Endodermal cell (in vitro differentiated cells): ENCODE measurements at regions not wholly inside any gene's neighbourhood (a gene's known extent, or its start where the extent isn't known, plus 50 kb on each side); places are given as distances from the start of the nearest gene placed in this dataset.

ENCODE experiments used
- DNase-seq: peaks from one replicate; pipeline ENCODE4 v3.0.0-alpha.2; 2017
- H3K27ac ChIP-seq: 2 replicates; pipeline ENCODE4 v1.5.1; 2013; ENCODE audit warnings: mild to moderate bottlenecking, low read depth, low read length, moderate library complexity
- H3K27me3 ChIP-seq: 2 replicates; pipeline ENCODE4 v1.6.1; 2013; ENCODE audit warnings: mild to moderate bottlenecking, low read length, moderate library complexity; ENCODE audit not compliant: insufficient read depth, control insufficient read depth, poor library complexity, severe bottlenecking
- H3K36me3 ChIP-seq: 2 replicates; pipeline ENCODE4 v1.7.0; 2013; ENCODE audit warnings: mild to moderate bottlenecking, low read length, moderate library complexity; ENCODE audit not compliant: control insufficient read depth, insufficient read depth
- H3K4me1 ChIP-seq: one replicate; pipeline ENCODE4 v1.7.0; 2013; ENCODE audit warnings: low read length; ENCODE audit not compliant: control insufficient read depth, insufficient read depth
- H3K4me3 ChIP-seq: 2 replicates; pipeline ENCODE4 v1.5.1; 2013; ENCODE audit warnings: mild to moderate bottlenecking, low read length, moderate library complexity
- H3K9ac ChIP-seq: 2 replicates; pipeline ENCODE4 v1.6.1; 2013; ENCODE audit warnings: mild to moderate bottlenecking, low read length, moderate library complexity; ENCODE audit not compliant: poor library complexity, severe bottlenecking; ENCODE audit errors: extremely low read depth
- H3K9me3 ChIP-seq: 2 replicates; pipeline ENCODE4 v1.6.1; 2013; ENCODE audit warnings: mild to moderate bottlenecking, low read length, moderate library complexity; ENCODE audit not compliant: control insufficient read depth
- H3K27ac Mint-ChIP-seq: 2 replicates; pipeline ENCODE4 v1.8.0; 2020; ENCODE audit warnings: mixed read lengths
- H3K27me3 Mint-ChIP-seq: 2 replicates; pipeline ENCODE4 v1.8.0; 2021; ENCODE audit warnings: mild to moderate bottlenecking, mixed read lengths; ENCODE audit not compliant: insufficient read depth
- H3K36me3 Mint-ChIP-seq: 2 replicates; pipeline ENCODE4 v1.8.0; 2020; ENCODE audit warnings: low read depth, mixed read lengths
- H3K4me1 Mint-ChIP-seq: 2 replicates; pipeline ENCODE4 v1.8.0; 2020; ENCODE audit warnings: mixed read lengths
- H3K4me3 Mint-ChIP-seq: 2 replicates; pipeline ENCODE4 v1.8.0; 2020; ENCODE audit warnings: mild to moderate bottlenecking, moderate library complexity, mixed read lengths
- H3K9me3 Mint-ChIP-seq: 2 replicates; pipeline ENCODE4 v1.8.0; 2020; ENCODE audit warnings: mild to moderate bottlenecking, mixed read lengths
- WGBS, 2 experiments: methylation state at CpG; one replicate each; pipeline versions ENCODE4 v1.1.5 to v1.1.7; 2013; ENCODE audit warnings: missing lambda C conversion rate in 2 of 2, mixed read lengths in 1 of 2; ENCODE audit not compliant: insufficient coverage in 1 of 2, insufficient read length in 1 of 2; 5-methylcytosine and 5-hydroxymethylcytosine counted together
- TF ChIP-seq, protein P1 (sequence below): fragments of 200-600 bp; sonication (generic); conservative IDR thresholded peaks from 2 replicates; pipeline ENCODE4 v1.5.0; 2021; ENCODE audit warnings: antibody characterized with exemption, mild to moderate bottlenecking

DNA sequence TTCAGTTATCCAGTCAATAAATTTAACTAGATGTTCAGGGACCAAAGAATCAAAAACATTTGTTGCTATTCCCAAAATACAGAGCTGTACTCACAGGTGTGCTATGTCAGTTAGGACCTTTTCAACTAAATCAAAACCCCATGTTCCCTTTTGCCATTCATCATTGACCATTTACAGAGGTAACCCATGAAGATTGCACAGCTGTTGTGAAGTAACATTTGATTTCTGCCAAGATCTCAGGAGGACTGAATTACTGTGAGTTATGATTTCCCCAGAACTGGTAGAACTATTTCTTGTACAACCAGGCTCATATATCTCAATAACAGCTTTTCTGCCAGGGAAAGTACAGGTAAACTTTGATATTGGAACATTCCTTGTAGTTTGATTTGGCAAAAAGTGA is 131.1 kb upstream of the FIBIN start:
- TF ChIP-seq, protein P1, sequence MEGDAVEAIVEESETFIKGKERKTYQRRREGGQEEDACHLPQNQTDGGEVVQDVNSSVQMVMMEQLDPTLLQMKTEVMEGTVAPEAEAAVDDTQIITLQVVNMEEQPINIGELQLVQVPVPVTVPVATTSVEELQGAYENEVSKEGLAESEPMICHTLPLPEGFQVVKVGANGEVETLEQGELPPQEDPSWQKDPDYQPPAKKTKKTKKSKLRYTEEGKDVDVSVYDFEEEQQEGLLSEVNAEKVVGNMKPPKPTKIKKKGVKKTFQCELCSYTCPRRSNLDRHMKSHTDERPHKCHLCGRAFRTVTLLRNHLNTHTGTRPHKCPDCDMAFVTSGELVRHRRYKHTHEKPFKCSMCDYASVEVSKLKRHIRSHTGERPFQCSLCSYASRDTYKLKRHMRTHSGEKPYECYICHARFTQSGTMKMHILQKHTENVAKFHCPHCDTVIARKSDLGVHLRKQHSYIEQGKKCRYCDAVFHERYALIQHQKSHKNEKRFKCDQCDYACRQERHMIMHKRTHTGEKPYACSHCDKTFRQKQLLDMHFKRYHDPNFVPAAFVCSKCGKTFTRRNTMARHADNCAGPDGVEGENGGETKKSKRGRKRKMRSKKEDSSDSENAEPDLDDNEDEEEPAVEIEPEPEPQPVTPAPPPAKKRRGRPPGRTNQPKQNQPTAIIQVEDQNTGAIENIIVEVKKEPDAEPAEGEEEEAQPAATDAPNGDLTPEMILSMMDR, result no peak
- no peak overlapping the region for H3K27ac ChIP-seq
- H3K27me3 ChIP-seq, result no peaks in the 10 kb centered on the region
- no peaks in the 10 kb centered on the region for H3K4me1 ChIP-seq
- H3K9me3 ChIP-seq, result no peaks in the 10 kb centered on the region
- H3K9me3 Mint-ChIP-seq, result peaks cover 2% of the 10 kb centered on the region
- no peaks in the 10 kb centered on the region for H3K36me3 ChIP-seq
- no peaks in the 10 kb centered on the region for H3K36me3 Mint-ChIP-seq
- no peaks in the 10 kb centered on the region for H3K4me1 Mint-ChIP-seq
- H3K9ac ChIP-seq, result no peak overlapping the region
- H3K4me3 Mint-ChIP-seq, result no peak overlapping the region
- H3K27me3 Mint-ChIP-seq, result no peaks in the 10 kb centered on the region
- no peak overlapping the region for H3K4me3 ChIP-seq
- no peak for DNase-seq
- no peak overlapping the region for H3K27ac Mint-ChIP-seq

DNA sequence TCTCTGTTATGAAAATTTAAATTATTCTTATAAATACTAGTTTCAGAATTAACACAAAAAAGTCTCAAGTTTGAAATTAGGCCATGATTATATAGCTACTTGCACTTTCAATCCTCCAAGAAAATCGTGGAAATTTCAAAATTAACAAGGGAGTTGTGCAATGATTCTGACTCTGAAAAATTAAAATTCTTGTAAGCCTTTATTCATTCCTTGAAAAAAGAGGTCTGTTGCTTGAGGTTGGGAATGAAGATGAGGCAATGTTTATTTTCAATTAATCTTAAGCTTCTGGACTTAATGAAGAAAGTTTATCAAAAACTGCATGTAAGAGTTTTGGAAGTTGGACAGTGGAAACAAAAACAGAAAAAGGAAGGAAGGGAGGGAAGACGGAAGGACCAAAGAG is 128.2 kb upstream of the FIBIN start:
- Mint-ChIP-seq H3K4me1 (no peaks in the 10 kb centered on the region), H3K36me3 (no peaks in the 10 kb centered on the region), H3K9me3 (peaks cover 9% of the 10 kb centered on the region), H3K27me3 (no peaks in the 10 kb centered on the region), H3K27ac (no peak overlapping the region), H3K4me3 (no peak overlapping the region)
- no peak for DNase-seq
- Histone ChIP-seq H3K4me1 (no peaks in the 10 kb centered on the region), H3K27ac (no peak overlapping the region), H3K36me3 (no peaks in the 10 kb centered on the region), H3K9ac (no peak overlapping the region), H3K4me3 (no peak overlapping the region), H3K9me3 (no peaks in the 10 kb centered on the region), H3K27me3 (no peaks in the 10 kb centered on the region)
- WGBS, 2 experiments, result 84 to 100% methylated on average over 2 of the region's 2 CpGs
- TF ChIP-seq, protein P1, result no peak

DNA sequence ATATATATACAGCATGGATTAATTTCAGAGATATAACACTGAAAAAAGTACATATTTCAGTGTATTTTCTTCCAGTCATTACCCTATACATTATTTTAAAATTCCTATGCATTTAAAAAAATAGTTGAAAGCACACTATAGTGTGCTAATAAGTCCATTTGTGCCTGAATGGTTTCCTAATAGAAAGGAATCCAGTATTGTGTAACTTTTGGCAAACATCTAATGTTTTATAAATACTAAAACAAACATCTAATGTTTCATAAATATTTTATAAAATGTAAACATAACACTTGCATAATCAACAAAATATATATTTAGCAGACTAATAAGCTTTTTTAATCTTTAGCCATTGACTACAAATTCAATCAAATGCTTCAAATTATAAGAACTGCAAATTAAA is 126.6 kb upstream of the FIBIN start:
- no peaks in the 10 kb centered on the region for H3K36me3 Mint-ChIP-seq
- H3K4me1 Mint-ChIP-seq, result no peaks in the 10 kb centered on the region
- Histone ChIP-seq H3K27ac (no peak overlapping the region), H3K36me3 (no peaks in the 10 kb centered on the region), H3K4me1 (no peaks in the 10 kb centered on the region), H3K9ac (no peak overlapping the region), H3K27me3 (no peaks in the 10 kb centered on the region), H3K9me3 (no peaks in the 10 kb centered on the region), H3K4me3 (no peak overlapping the region)
- H3K27ac Mint-ChIP-seq, result no peak overlapping the region
- H3K27me3 Mint-ChIP-seq, result no peaks in the 10 kb centered on the region
- H3K9me3 Mint-ChIP-seq, result peaks cover 9% of the 10 kb centered on the region
- DNase-seq, result no peak
- no peak overlapping the region for H3K4me3 Mint-ChIP-seq
- TF ChIP-seq, protein P1, result no peak
